OCI-LY1 (cell line): ENCODE measurements at regions not wholly inside any gene's neighbourhood (a gene's known extent, or its start where the extent isn't known, plus 50 kb on each side); places are given as distances from the start of the nearest gene placed in this dataset.

Experiments
- H2AFZ ChIP-seq: fragments of 200-600 bp; sonication (generic), shearing (Covaris generic); 2 replicates; pipeline ENCODE4 v1.6.0; 2014; ENCODE audit warnings: antibody characterized with exemption, mild to moderate bottlenecking, low read length
- H3F3A ChIP-seq: fragments of 200-600 bp; sonication (generic), shearing (Covaris generic); 2 replicates; pipeline ENCODE4 v1.6.0; 2014; ENCODE audit warnings: mild to moderate bottlenecking, antibody characterized with exemption, low read length, moderate library complexity; ENCODE audit not compliant: insufficient read depth
- H3K27ac ChIP-seq: fragments of 200-600 bp; sonication (generic); 2 replicates; pipeline ENCODE4 v1.5.1; 2014; ENCODE audit warnings: low read length, mixed run types, mild to moderate bottlenecking, low read depth; ENCODE audit not compliant: poor library complexity, severe bottlenecking
- H3K27me3 ChIP-seq: fragments of 200-600 bp; sonication (generic); 2 replicates; pipeline ENCODE4 v1.6.0; 2014; ENCODE audit warnings: antibody characterized with exemption, mild to moderate bottlenecking, low read length, moderate library complexity; ENCODE audit not compliant: insufficient read depth
- H3K36me3 ChIP-seq: fragments of 200-600 bp; sonication (generic); 2 replicates; pipeline ENCODE4 v1.6.1; 2014; ENCODE audit warnings: mild to moderate bottlenecking, antibody characterized with exemption, low read length, moderate library complexity, mixed read lengths; ENCODE audit not compliant: insufficient read depth
- H3K4me1 ChIP-seq: fragments of 200-600 bp; sonication (generic); 2 replicates; pipeline ENCODE4 v1.5.1; 2014; ENCODE audit warnings: mild to moderate bottlenecking, low read length, moderate library complexity; ENCODE audit not compliant: insufficient read depth, severe bottlenecking
- H3K4me2 ChIP-seq: fragments of 200-600 bp; sonication (generic), shearing (Covaris generic); 2 replicates; pipeline ENCODE4 v1.6.1; 2014; ENCODE audit warnings: low read length
- H3K4me3 ChIP-seq: fragments of 200-600 bp; sonication (generic); 2 replicates; pipeline ENCODE4 v1.5.1; 2014; ENCODE audit warnings: low read length, low read depth, mild to moderate bottlenecking, mixed read lengths; ENCODE audit not compliant: poor library complexity, severe bottlenecking
- H3K79me2 ChIP-seq: fragments of 200-600 bp; shearing (Covaris generic); 2 replicates; pipeline ENCODE4 v1.6.1; 2016; ENCODE audit warnings: mixed run types, low read length, mixed read lengths; ENCODE audit not compliant: insufficient read depth
- H3K9ac ChIP-seq: fragments of 200-600 bp; sonication (generic), shearing (Covaris generic); 2 replicates; pipeline ENCODE4 v1.6.1; 2014; ENCODE audit warnings: mild to moderate bottlenecking, low read length, mixed read lengths
- H3K9me2 ChIP-seq: fragments of 200-600 bp; sonication (generic), shearing (Covaris generic); 2 replicates; pipeline ENCODE4 v1.6.1; 2014; ENCODE audit warnings: low read depth, mild to moderate bottlenecking, low read length, mixed read lengths
- H3K9me3 ChIP-seq: fragments of 200-600 bp; shearing (Covaris generic); 2 replicates; pipeline ENCODE4 v1.6.1; 2014; ENCODE audit warnings: low read length, mixed read lengths
- H4K20me1 ChIP-seq: fragments of 200-600 bp; sonication (generic), shearing (Covaris generic); 2 replicates; pipeline ENCODE4 v1.6.0; 2016; ENCODE audit warnings: mild to moderate bottlenecking, low read length; ENCODE audit not compliant: insufficient read depth
- CTCF ChIP-seq: fragments of 200-600 bp; sonication (generic), shearing (Covaris generic); IDR thresholded peaks from 2 replicates; pipeline ENCODE4 v1.5.1; 2017; ENCODE audit warnings: mild to moderate bottlenecking, antibody characterized with exemption, low read length, moderate library complexity, mixed read lengths
- EZH2 ChIP-seq: fragments of 200-600 bp; sonication (generic), shearing (Covaris generic); IDR thresholded peaks from 2 replicates; pipeline ENCODE4 v1.8.0; 2017; ENCODE audit warnings: borderline replicate concordance, mixed run types, mild to moderate bottlenecking, antibody characterized with exemption, low read length, moderate library complexity, mixed read lengths

GRCh38 chr15:79602731-79603130, 170.6 kb downstream of the MINAR1 start:
- Histone ChIP-seq H3K9me3 (no peaks in the 10 kb centered on the region), H3K27ac (no peak overlapping the region), H3K36me3 (no peaks in the 10 kb centered on the region), H3K4me1 (no peaks in the 10 kb centered on the region), H3K27me3 (no peaks in the 10 kb centered on the region), H3K4me3 (no peak overlapping the region), H3K9ac (no peak overlapping the region), H3F3A (no peaks in the 10 kb centered on the region), H2AFZ (no peak overlapping the region), H4K20me1 (no peaks in the 10 kb centered on the region), H3K79me2 (no peaks in the 10 kb centered on the region), H3K9me2 (no peaks in the 10 kb centered on the region), H3K4me2 (no peak overlapping the region)
- TF ChIP-seq EZH2 (no peak), CTCF (no peak)

GRCh38 chr15:79606831-79607355, 174.8 kb downstream of the MINAR1 start:
- TF ChIP-seq CTCF (no peak), EZH2 (no peak)
- H3K36me3 ChIP-seq: no peaks in the 10 kb centered on the region
- H3K27me3 ChIP-seq: no peaks in the 10 kb centered on the region

GRCh38 chr15:79608066-79608864, 176.1 kb downstream of the MINAR1 start:
- no peak overlapping the region for H3K27ac ChIP-seq
- H3K79me2 ChIP-seq: no peaks in the 10 kb centered on the region
- H3K9me3 ChIP-seq: no peaks in the 10 kb centered on the region
- H3K4me2 ChIP-seq: no peak overlapping the region
- no peaks in the 10 kb centered on the region for H3K36me3 ChIP-seq
- H3F3A ChIP-seq: no peaks in the 10 kb centered on the region
- H3K9me2 ChIP-seq: no peaks in the 10 kb centered on the region
- no peaks in the 10 kb centered on the region for H3K4me1 ChIP-seq
- H3K27me3 ChIP-seq: peaks cover 5% of the 10 kb centered on the region; the same call in 1 of the 2 replicates
- no peaks in the 10 kb centered on the region for H4K20me1 ChIP-seq
- H2AFZ ChIP-seq: no peak overlapping the region
- H3K9ac ChIP-seq: no peak overlapping the region
- TF ChIP-seq CTCF: no peak
- no peak for TF ChIP-seq EZH2
- no peak overlapping the region for H3K4me3 ChIP-seq

More at GRCh38 chr15:79606831-79607355, 174.8 kb downstream of the MINAR1 start:
- no peak overlapping the region for H3K27ac ChIP-seq
- no peaks in the 10 kb centered on the region for H4K20me1 ChIP-seq
- no peaks in the 10 kb centered on the region for H3K9me3 ChIP-seq
- no peak overlapping the region for H3K4me3 ChIP-seq
- H3K9me2 ChIP-seq: no peaks in the 10 kb centered on the region
- no peaks in the 10 kb centered on the region for H3K79me2 ChIP-seq
- no peak overlapping the region for H3K9ac ChIP-seq
- no peaks in the 10 kb centered on the region for H3K4me1 ChIP-seq
- no peak overlapping the region for H3K4me2 ChIP-seq
- no peak overlapping the region for H2AFZ ChIP-seq
- no peaks in the 10 kb centered on the region for H3F3A ChIP-seq
